K562 (cell line): ENCODE measurements at regions not wholly inside any gene's neighbourhood (a gene's known extent, or its start where the extent isn't known, plus 50 kb on each side); places are given as distances from the start of the nearest gene placed in this dataset.

Experiments
- ATAC-seq: fragments of 200-7000 bp; cut with Tn5 transposase; 3 replicates; pipeline ENCODE4 v1.9.1; 2020; ENCODE audit warnings: moderate library complexity
- BruUV-seq: library from RNA; stranded (reverse); fragments of 400-500 nt; replicated peaks from 2 replicates; lab custom pipeline; 2021; lab: Mats Ljungman, UMichigan
- CTCF ChIA-PET: fragments of 300-600 bp; formaldehyde crosslinking; extraction: SDS; loops from one replicate; lab custom pipeline; 2021; ENCODE audit warnings: low intra/inter-chr PET ratio; lab: Yijun Ruan, JAX
- POLR2A ChIA-PET: fragments of 300-600, 350-650 bp; sonication (Branson Sonifier 250); formaldehyde crosslinking; extraction: SDS; loops from one replicate; lab custom pipeline; 2021; ENCODE audit warnings: antibody characterized with exemption, inconsistent platforms; lab: Yijun Ruan, JAX
- DNase-seq, 4 experiments: peaks; one replicate each; pipeline versions ENCODE4 v3.0.0 to v3.0.0-alpha.2; 2011 to 2018; ENCODE audit warnings: low spot score in 3 of 4, mixed read lengths in 3 of 4; ENCODE audit errors: extremely low read depth in 1 of 4
- FAIRE-seq: peaks from 2 replicates; lab custom pipeline; 2011; peaks lifted over from hg19 to GRCh38; lab: Jason Lieb, UNC
- H2AFZ ChIP-seq: 2 replicates; pipeline ENCODE4 v1.6.0; 2011; ENCODE audit warnings: low read depth, low read length, control low read depth, inconsistent platforms
- H3K27ac ChIP-seq: fragments of 200-600 bp; 3 replicates; pipeline ENCODE4 v1.8.0; 2011; ENCODE audit warnings: low read depth, mild to moderate bottlenecking, control low read depth, inconsistent platforms, low read length, moderate library complexity, mixed read lengths; ENCODE audit errors: extremely low read depth
- H3K27me3 ChIP-seq, 2 experiments: fragments of 300-600 bp in 1 of 2; 2 replicates in 1 of 2; 3 replicates in 1 of 2; pipeline versions ENCODE4 v1.6.0 to v1.8.0; 2011; ENCODE audit warnings: inconsistent platforms in 2 of 2, low read length in 2 of 2, mild to moderate bottlenecking in 1 of 2, mixed read lengths in 1 of 2, moderate library complexity in 1 of 2; ENCODE audit not compliant: control insufficient read depth in 2 of 2, insufficient read depth in 2 of 2
- H3K36me3 ChIP-seq: fragments of 300-600 bp; 3 replicates; pipeline ENCODE4 v1.8.0; 2011; ENCODE audit warnings: mild to moderate bottlenecking, low read length, inconsistent platforms; ENCODE audit not compliant: control insufficient read depth, insufficient read depth
- H3K4me1 ChIP-seq, 2 experiments: fragments of 200-600 bp in 1 of 2; replicated peaks in 1 of 2; 2 replicates in 1 of 2; 3 replicates in 1 of 2; pipeline versions ENCODE4 v1.5.1 to v1.8.0; 2011; ENCODE audit warnings: inconsistent platforms in 2 of 2, low read length in 2 of 2, mild to moderate bottlenecking in 1 of 2, mixed read lengths in 1 of 2, moderate library complexity in 1 of 2; ENCODE audit not compliant: control insufficient read depth in 2 of 2, insufficient read depth in 2 of 2
- H3K4me2 ChIP-seq: 2 replicates; pipeline ENCODE4 v1.6.1; 2011; ENCODE audit warnings: low read length, control low read depth, inconsistent platforms, mixed read lengths; ENCODE audit not compliant: insufficient read depth
- H3K4me3 ChIP-seq: fragments of 200-600 bp; sonication (generic), shearing (Covaris generic); 2 replicates; pipeline ENCODE4 v1.5.1; 2016; ENCODE audit warnings: control low read depth, inconsistent platforms
- H3K79me2 ChIP-seq: fragments of 200-600 bp; 3 replicates; pipeline ENCODE4 v1.8.0; 2011; ENCODE audit warnings: low read length, inconsistent platforms; ENCODE audit not compliant: control insufficient read depth, insufficient read depth
- H3K9ac ChIP-seq, 2 experiments: 2 replicates each; pipeline versions ENCODE4 v1.6.0 to v1.6.1; 2011; ENCODE audit warnings: low read depth in 2 of 2, low read length in 2 of 2, control low read depth in 1 of 2, inconsistent platforms in 1 of 2, mild to moderate bottlenecking in 1 of 2, mixed read lengths in 1 of 2; ENCODE audit not compliant: insufficient read depth in 1 of 2
- H3K9me1 ChIP-seq: one replicate; pipeline ENCODE4 v1.6.0; 2011; ENCODE audit warnings: inconsistent platforms, mild to moderate bottlenecking, low read length, moderate library complexity; ENCODE audit not compliant: control insufficient read depth, insufficient read depth
- H3K9me3 ChIP-seq: replicated peaks from 2 replicates; pipeline ENCODE4 v1.5.1; 2011; ENCODE audit warnings: low read depth, low read length, inconsistent platforms; ENCODE audit not compliant: control insufficient read depth, insufficient read depth
- H4K20me1 ChIP-seq: replicated peaks from 2 replicates; pipeline ENCODE4 v1.6.1; 2011; ENCODE audit warnings: low read length, inconsistent platforms, mixed read lengths; ENCODE audit not compliant: control insufficient read depth, insufficient read depth
- ETV5 ChIP-seq: sonication (generic); formaldehyde crosslinking; IDR thresholded peaks from 2 replicates; pipeline ENCODE4 v1.4.0; 2020; ENCODE audit warnings: low read depth, mild to moderate bottlenecking, missing genetic modification reagents
- ZHX1 ChIP-seq: fragments of 150-350 bp; conservative IDR thresholded peaks from 2 replicates; pipeline ENCODE4 v1.6.1; 2014; ENCODE audit warnings: low read length
- WGBS: fragments of 100-300 bp; shearing (Covaris generic); methylation state at CpG from one replicate; pipeline ENCODE4 v1.1.6; 2016; ENCODE audit warnings: low coverage, mixed read lengths; ENCODE audit not compliant: insufficient coverage; ENCODE audit errors: missing lambda C conversion rate; 5-methylcytosine and 5-hydroxymethylcytosine counted together
- in situ Hi-C: fragments of 300-500 bp; cut with MboI; formaldehyde crosslinking; loops from 4 replicates; pipeline ENCODE4 v1.15.0; 2018; ENCODE audit warnings: inconsistent platforms, mixed read lengths
- intact Hi-C: fragments of 100-400 bp; cut with micrococcal nuclease; formaldehyde crosslinking; loops from 2 replicates; pipeline ENCODE4 v1.14.2; 2022
- TF ChIP-seq, protein P1 (sequence below): fragments of 250-450 bp; sonication (Bioruptor Pico); IDR thresholded peaks from 2 replicates; pipeline ENCODE4 v1.5.0; 2020; ENCODE audit warnings: mild to moderate bottlenecking, borderline replicate concordance

DNA sequence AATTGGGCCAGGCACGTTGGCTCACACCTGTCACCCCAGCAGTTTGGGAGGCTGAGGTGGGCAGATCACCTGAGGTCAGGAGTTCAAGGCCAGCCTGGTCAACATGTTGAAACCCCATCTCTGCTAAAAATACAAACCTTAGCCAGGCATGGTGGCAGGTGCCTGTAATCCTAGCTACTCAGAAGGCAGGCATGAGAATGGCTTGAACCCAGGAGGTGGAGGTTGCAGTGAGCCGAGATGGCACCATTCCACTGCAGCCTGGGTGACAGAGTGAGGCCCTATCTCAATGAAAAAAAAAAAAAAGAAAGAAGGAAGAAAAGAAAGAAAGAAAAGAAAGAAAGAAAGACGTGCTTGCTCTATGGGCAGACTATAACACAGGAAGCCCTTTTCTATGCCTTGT, 84.4 kb downstream of the FOXL1 start:
- Histone ChIP-seq H3K4me1 (peaks cover 8 to 18% of the 10 kb centered on the region in 2 experiments), H3K9ac (no peak overlapping the region), H3K79me2 (no peaks in the 10 kb centered on the region), H3K9me1 (no peaks in the 10 kb centered on the region), H3K4me3 (no peak overlapping the region), H3K27ac (no peak overlapping the region), H3K4me2 (no peak overlapping the region), H4K20me1 (no peaks in the 10 kb centered on the region), H2AFZ (no peak overlapping the region), H3K36me3 (no peaks in the 10 kb centered on the region), H3K9me3 (no peaks in the 10 kb centered on the region), H3K27me3 (peaks cover 2 to 15% of the 10 kb centered on the region in 2 experiments; a peak in 1 of 5 replicates)
- CTCF ChIA-PET = no interaction called here
- BruUV-seq = no TSS peak
- TF ChIP-seq ETV5 (no peak), ZHX1 (no peak)
- TF ChIP-seq, protein P1, sequence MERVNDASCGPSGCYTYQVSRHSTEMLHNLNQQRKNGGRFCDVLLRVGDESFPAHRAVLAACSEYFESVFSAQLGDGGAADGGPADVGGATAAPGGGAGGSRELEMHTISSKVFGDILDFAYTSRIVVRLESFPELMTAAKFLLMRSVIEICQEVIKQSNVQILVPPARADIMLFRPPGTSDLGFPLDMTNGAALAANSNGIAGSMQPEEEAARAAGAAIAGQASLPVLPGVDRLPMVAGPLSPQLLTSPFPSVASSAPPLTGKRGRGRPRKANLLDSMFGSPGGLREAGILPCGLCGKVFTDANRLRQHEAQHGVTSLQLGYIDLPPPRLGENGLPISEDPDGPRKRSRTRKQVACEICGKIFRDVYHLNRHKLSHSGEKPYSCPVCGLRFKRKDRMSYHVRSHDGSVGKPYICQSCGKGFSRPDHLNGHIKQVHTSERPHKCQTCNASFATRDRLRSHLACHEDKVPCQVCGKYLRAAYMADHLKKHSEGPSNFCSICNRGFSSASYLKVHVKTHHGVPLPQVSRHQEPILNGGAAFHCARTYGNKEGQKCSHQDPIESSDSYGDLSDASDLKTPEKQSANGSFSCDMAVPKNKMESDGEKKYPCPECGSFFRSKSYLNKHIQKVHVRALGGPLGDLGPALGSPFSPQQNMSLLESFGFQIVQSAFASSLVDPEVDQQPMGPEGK (CRISPR knock-in tag) = no peak
- no peak for DNase-seq
- 14% methylated on average over 2 of the region's 3 CpGs for WGBS
- ATAC-seq = no peak
- no peak for FAIRE-seq
- intact Hi-C loops = no loop called here
- in situ Hi-C loops = no loop called here
- POLR2A ChIA-PET = no interaction called here
